GM12878 (cell line): ENCODE measurements at regions not wholly inside any gene's neighbourhood (a gene's known extent, or its start where the extent isn't known, plus 50 kb on each side); places are given as distances from the start of the nearest gene placed in this dataset.

Source experiments
- ATAC-seq: fragments of 200-7000 bp; cut with Tn5 transposase; 3 replicates; pipeline ENCODE4 v1.9.1; 2020; ENCODE audit warnings: mild to moderate bottlenecking, moderate library complexity
- BruUV-seq: library from RNA; stranded (reverse); fragments of 400-500 nt; replicated peaks from 2 replicates; lab custom pipeline; 2021; lab: Mats Ljungman, UMichigan
- CTCF ChIA-PET: fragments of 300-600 bp; sonication (Branson Sonifier 250); formaldehyde crosslinking; extraction: SDS; loops from one replicate; lab custom pipeline; 2021; ENCODE audit warnings: inconsistent platforms; lab: Yijun Ruan, JAX
- POLR2A ChIA-PET: fragments of 350-600 bp; formaldehyde crosslinking; extraction: SDS; loops from one replicate; lab custom pipeline; 2021; ENCODE audit warnings: inconsistent platforms; lab: Charles Lee
- RAD21 ChIA-PET: fragments of 300-600 bp; sonication (Branson Sonifier 250); formaldehyde crosslinking; loops from one replicate; lab custom pipeline; 2023; ENCODE audit warnings: antibody characterized with exemption; ENCODE audit not compliant: unreplicated experiment; lab: Charles Lee
- SMC1A ChIA-PET: fragments of 300-600 bp; sonication (Branson Sonifier 250); formaldehyde crosslinking; loops from one replicate; lab custom pipeline; 2023; ENCODE audit not compliant: unreplicated experiment, uncharacterized antibody; lab: Charles Lee
- DNase-seq: peaks from one replicate; pipeline ENCODE4 v3.0.0-alpha.2; 2011; ENCODE audit warnings: low read depth, low spot score
- FAIRE-seq: peaks from 3 replicates; lab custom pipeline; 2011; peaks lifted over from hg19 to GRCh38; lab: Jason Lieb, UNC
- H2AFZ ChIP-seq: 2 replicates; pipeline ENCODE4 v1.6.0; 2011; ENCODE audit warnings: low read depth, low read length, control low read depth; ENCODE audit not compliant: control insufficient read depth
- H3K27ac ChIP-seq: 2 replicates; pipeline ENCODE4 v1.5.1; 2011; ENCODE audit warnings: control low read depth; ENCODE audit not compliant: control insufficient read depth, insufficient read depth
- H3K27me3 ChIP-seq, 2 experiments: replicated peaks in 1 of 2; 2 replicates each; pipeline versions ENCODE4 v1.6.0 to v1.6.1; 2011; ENCODE audit warnings: low read length in 1 of 2; ENCODE audit not compliant: control insufficient read depth in 2 of 2, insufficient read depth in 2 of 2
- H3K36me3 ChIP-seq, 2 experiments: 2 replicates each; pipeline ENCODE4 v1.5.1; 2011; ENCODE audit warnings: low read length in 1 of 2; ENCODE audit not compliant: control insufficient read depth in 2 of 2, insufficient read depth in 2 of 2
- H3K4me1 ChIP-seq: 2 replicates; pipeline ENCODE4 v1.6.1; 2011; ENCODE audit warnings: mild to moderate bottlenecking, low read length, moderate library complexity, mixed read lengths; ENCODE audit not compliant: control insufficient read depth, insufficient read depth
- H3K4me2 ChIP-seq: 2 replicates; pipeline ENCODE4 v1.6.0; 2011; ENCODE audit warnings: control low read depth; ENCODE audit not compliant: control insufficient read depth, insufficient read depth
- H3K4me3 ChIP-seq: fragments of 200-600 bp; sonication (generic); 2 replicates; pipeline ENCODE4 v1.5.1; 2016
- H3K79me2 ChIP-seq: 2 replicates; pipeline ENCODE4 v1.6.0; 2011; ENCODE audit warnings: low read length; ENCODE audit not compliant: control insufficient read depth, insufficient read depth
- H3K9ac ChIP-seq: 2 replicates; pipeline ENCODE4 v1.8.0; 2011; ENCODE audit warnings: low read length, control low read depth, mixed read lengths; ENCODE audit not compliant: control insufficient read depth, insufficient read depth
- H3K9me3 ChIP-seq: replicated peaks from 3 replicates; pipeline ENCODE4 v1.5.1; 2011; ENCODE audit warnings: mild to moderate bottlenecking, low read length; ENCODE audit not compliant: control insufficient read depth, insufficient read depth
- H4K20me1 ChIP-seq: 2 replicates; pipeline ENCODE4 v1.6.0; 2011; ENCODE audit not compliant: control insufficient read depth, insufficient read depth
- DPF2 ChIP-seq: fragments of 450-650 bp; IDR thresholded peaks from 2 replicates; pipeline ENCODE4 v1.6.1; 2017; ENCODE audit warnings: mild to moderate bottlenecking
- EED ChIP-seq: sonication (generic); IDR thresholded peaks from 2 replicates; pipeline ENCODE4 v1.6.1; 2016; ENCODE audit warnings: antibody characterized with exemption, low read depth
- EP300 ChIP-seq, 2 experiments: fragments of 150-350 bp in 1 of 2; IDR thresholded peaks; 2 replicates each; pipeline ENCODE4 v1.6.1; 2011 to 2012; ENCODE audit warnings: low read depth in 2 of 2, low read length in 2 of 2, borderline replicate concordance in 1 of 2, improper control_type of control experiment in 1 of 2, inconsistent platforms in 1 of 2; ENCODE audit not compliant: control insufficient read depth in 1 of 2
- MYB ChIP-seq: fragments of 150-350 bp; IDR thresholded peaks from 2 replicates; pipeline ENCODE4 v1.6.1; 2014; ENCODE audit warnings: mild to moderate bottlenecking, low read depth, low read length, borderline replicate concordance
- SPI1 ChIP-seq: IDR thresholded peaks from 2 replicates; pipeline ENCODE4 v1.6.1; 2011; ENCODE audit warnings: low read depth, mild to moderate bottlenecking, low read length, moderate library complexity, borderline replicate concordance; ENCODE audit not compliant: insufficient read depth
- WGBS: methylation state at CpG from one replicate; pipeline ENCODE4 v1.1.6; 2016; ENCODE audit warnings: low lambda C conversion rate; ENCODE audit not compliant: insufficient replicate concordance, insufficient coverage; ENCODE audit errors: missing lambda C conversion rate; 5-methylcytosine and 5-hydroxymethylcytosine counted together
- in situ Hi-C: fragments of 300-500 bp; cut with MboI; formaldehyde crosslinking; loops from 9 replicates; pipeline ENCODE4 v1.14.3; 2018; ENCODE audit warnings: mixed read lengths
- intact Hi-C: fragments of 100-400 bp; cut with micrococcal nuclease; formaldehyde crosslinking; loops from one replicate; pipeline ENCODE4 v1.14.2; 2022; ENCODE audit not compliant: unreplicated experiment
- TF ChIP-seq, protein P1 (sequence below): fragments of 150-350 bp; IDR thresholded peaks from 2 replicates; pipeline ENCODE4 v1.6.1; 2014; ENCODE audit warnings: mild to moderate bottlenecking, low read depth, low read length

DNA sequence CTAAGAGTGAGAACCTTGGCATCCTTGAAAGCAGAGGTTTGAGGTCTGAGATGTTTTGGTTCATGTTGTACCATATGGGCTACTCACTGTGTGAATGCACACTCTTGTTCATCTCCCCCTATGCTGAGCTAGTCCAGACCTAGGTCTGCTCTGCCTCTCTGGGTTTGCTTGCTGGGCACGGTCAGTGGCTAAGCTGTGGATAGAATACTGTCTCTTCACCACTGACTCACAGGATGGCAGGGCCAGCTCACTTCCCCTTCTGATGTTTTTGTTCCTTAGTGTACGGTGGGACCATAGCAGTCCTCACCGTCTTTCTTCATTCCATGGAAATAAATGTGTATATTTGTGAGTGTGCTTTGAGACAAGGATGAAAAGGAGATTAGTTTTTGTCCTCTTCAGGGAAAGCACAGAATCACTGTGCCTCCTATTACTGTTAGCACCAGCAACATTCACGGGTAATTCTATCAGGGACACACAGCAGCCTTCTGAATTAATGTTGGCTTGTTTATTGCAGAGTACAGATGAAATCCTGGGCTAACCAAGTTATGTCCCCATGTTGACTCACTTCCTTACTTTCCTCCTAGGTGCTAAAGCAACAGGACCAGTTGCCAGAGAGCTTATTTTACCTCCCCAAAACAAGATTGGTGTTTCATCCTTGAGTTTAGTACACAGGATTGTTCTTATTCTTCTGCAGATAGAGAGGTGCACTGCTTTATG lies 56.9 kb upstream of the IVNS1ABP start:
- intact Hi-C loops (no loop called here), in situ Hi-C loops (no loop called here)
- Histone ChIP-seq H3K4me3 (no peak overlapping the region), H3K9me3 (no peaks in the 10 kb centered on the region), H4K20me1 (no peaks in the 10 kb centered on the region), H3K79me2 (no peaks in the 10 kb centered on the region), H2AFZ (no peak overlapping the region), H3K4me1 (no peaks in the 10 kb centered on the region), H3K4me2 (no peak overlapping the region), H3K9ac (no peak overlapping the region), H3K36me3 (no peaks in the 10 kb centered on the region), H3K27ac (no peak overlapping the region), H3K27me3 (no peaks in the 10 kb centered on the region)
- RAD21 ChIA-PET: interaction anchor here (1.4 kb wide), 1 partner anchor 56 kb away, joined by 3 read pairs; no protein-coding TSS in a partner anchor
- no peak for TF ChIP-seq DPF2
- peak; percentile 39; the same call in 1 of the 2 replicates for TF ChIP-seq SPI1
- 51% methylated on average over 4 of the region's 4 CpGs for WGBS
- no peak for DNase-seq
- CTCF ChIA-PET: no interaction called here
- peak; percentile 44 for FAIRE-seq
- BruUV-seq: no TSS peak
- SMC1A ChIA-PET: interaction anchor here (1.1 kb wide), 1 partner anchor 26 kb away, joined by 3 read pairs; no protein-coding TSS in a partner anchor
- POLR2A ChIA-PET: no interaction called here
- ATAC-seq: peak; percentile 53

DNA sequence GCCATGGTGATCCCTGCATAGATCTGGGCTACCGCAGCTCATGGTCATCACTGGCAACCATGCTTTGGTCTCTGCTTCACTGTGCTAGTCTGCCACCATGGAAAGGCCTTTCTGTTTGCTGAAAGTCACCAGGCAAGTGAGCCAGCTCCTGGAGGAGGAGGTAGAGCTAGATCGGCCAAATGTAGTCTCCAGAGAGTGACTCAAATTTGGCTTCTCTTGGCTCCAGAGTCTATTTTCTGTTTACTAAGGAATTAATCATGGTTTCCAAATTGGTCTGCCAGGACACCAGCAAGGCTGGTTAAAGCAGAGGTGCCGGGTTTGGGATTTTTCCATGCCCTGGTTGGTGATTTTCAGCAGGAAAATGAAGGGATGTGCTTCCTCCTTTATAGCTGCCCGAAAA lies 52.7 kb upstream of the IVNS1ABP start:
- Histone ChIP-seq H4K20me1 (no peaks in the 10 kb centered on the region), H3K4me2 (no peak overlapping the region), H2AFZ (no peak overlapping the region), H3K9ac (no peak overlapping the region), H3K27me3 (no peaks in the 10 kb centered on the region), H3K4me3 (no peak overlapping the region), H3K4me1 (no peaks in the 10 kb centered on the region; the same call in 1 of the 2 replicates), H3K36me3 (no peaks in the 10 kb centered on the region), H3K9me3 (no peaks in the 10 kb centered on the region; the same call in 1 of the 3 replicates), H3K27ac (no peak overlapping the region), H3K79me2 (no peaks in the 10 kb centered on the region)
- no peak for TF ChIP-seq EP300 (IDR thresholded peaks at IDR 0.05; ENCODE audit: borderline replicate concordance in 1 of 2, control insufficient read depth in 1 of 2, low read depth in 2 of 2, low read length in 2 of 2)
- TF ChIP-seq EED: no peak
- TF ChIP-seq, protein P1, sequence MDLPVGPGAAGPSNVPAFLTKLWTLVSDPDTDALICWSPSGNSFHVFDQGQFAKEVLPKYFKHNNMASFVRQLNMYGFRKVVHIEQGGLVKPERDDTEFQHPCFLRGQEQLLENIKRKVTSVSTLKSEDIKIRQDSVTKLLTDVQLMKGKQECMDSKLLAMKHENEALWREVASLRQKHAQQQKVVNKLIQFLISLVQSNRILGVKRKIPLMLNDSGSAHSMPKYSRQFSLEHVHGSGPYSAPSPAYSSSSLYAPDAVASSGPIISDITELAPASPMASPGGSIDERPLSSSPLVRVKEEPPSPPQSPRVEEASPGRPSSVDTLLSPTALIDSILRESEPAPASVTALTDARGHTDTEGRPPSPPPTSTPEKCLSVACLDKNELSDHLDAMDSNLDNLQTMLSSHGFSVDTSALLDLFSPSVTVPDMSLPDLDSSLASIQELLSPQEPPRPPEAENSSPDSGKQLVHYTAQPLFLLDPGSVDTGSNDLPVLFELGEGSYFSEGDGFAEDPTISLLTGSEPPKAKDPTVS: no peak
- no peak for TF ChIP-seq MYB
- FAIRE-seq: no peak
- DNase-seq: no peak
- ChIA-PET POLR2A (no interaction called here), RAD21 (no interaction called here), CTCF (no interaction called here), SMC1A (no interaction called here)
- BruUV-seq: no TSS peak
- ATAC-seq: no peak
- in situ Hi-C loops (no loop called here), intact Hi-C loops (loop anchor here (5.0 kb wide), 1 partner anchor 52 kb away; the partner anchor contains the start of gene IVNS1ABP)
- 68% methylated on average over 4 of the region's 4 CpGs for WGBS
